Nephron progenitor cell (in vitro differentiated cells): ENCODE measurements at regions not wholly inside any gene's neighbourhood (a gene's known extent, or its start where the extent isn't known, plus 50 kb on each side); places are given as distances from the start of the nearest gene placed in this dataset.

Experiments
- DNase-seq: peaks from one replicate; pipeline ENCODE4 v3.0.0; 2021
- H3K27ac Mint-ChIP-seq: 2 replicates; pipeline ENCODE4 v1.8.0; 2021; ENCODE audit warnings: mild to moderate bottlenecking, moderate library complexity, mixed read lengths
- H3K27me3 Mint-ChIP-seq: 2 replicates; pipeline ENCODE4 v1.8.0; 2021; ENCODE audit warnings: mild to moderate bottlenecking, low read depth, mixed read lengths; ENCODE audit not compliant: poor library complexity
- H3K36me3 Mint-ChIP-seq: 2 replicates; pipeline ENCODE4 v1.8.0; 2021; ENCODE audit warnings: low read depth, mixed read lengths
- H3K4me1 Mint-ChIP-seq: 2 replicates; pipeline ENCODE4 v1.8.0; 2021; ENCODE audit warnings: mixed read lengths
- H3K4me3 Mint-ChIP-seq: 2 replicates; pipeline ENCODE4 v1.8.0; 2021; ENCODE audit warnings: mild to moderate bottlenecking, moderate library complexity, mixed read lengths
- H3K9me3 Mint-ChIP-seq: 2 replicates; pipeline ENCODE4 v1.8.0; 2021; ENCODE audit warnings: mild to moderate bottlenecking, moderate library complexity, mixed read lengths
- TF ChIP-seq, protein P1 (sequence below): fragments of 200-600 bp; sonication (generic); IDR thresholded peaks from 2 replicates; pipeline ENCODE4 v1.5.0; 2021; ENCODE audit warnings: antibody characterized with exemption

DNA sequence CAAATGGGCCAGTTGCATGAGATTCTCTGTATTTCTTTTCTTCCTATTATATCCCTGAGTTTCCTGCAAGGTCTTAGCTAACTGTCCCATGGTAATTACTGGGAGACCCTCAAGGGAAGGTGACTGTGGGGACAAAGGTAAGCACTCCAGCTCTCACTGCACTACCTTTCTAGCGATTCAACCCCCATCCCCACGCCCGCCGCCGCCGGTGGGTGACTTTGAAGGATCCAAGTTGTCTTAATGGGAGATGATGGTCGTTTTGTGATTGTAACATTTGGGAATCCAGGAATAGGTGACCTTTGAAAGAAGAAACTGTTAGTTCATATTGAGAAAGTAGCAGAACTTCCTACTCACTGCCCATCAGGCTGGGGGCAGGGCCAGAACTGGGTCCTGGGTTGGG, 265.5 kb downstream of the LRFN2 start:
- no peaks in the 10 kb centered on the region for H3K36me3 Mint-ChIP-seq
- peaks cover 43% of the 10 kb centered on the region for H3K27me3 Mint-ChIP-seq
- no peak overlapping the region for H3K27ac Mint-ChIP-seq
- H3K4me1 Mint-ChIP-seq, result peaks cover 31% of the 10 kb centered on the region
- H3K9me3 Mint-ChIP-seq, result peaks cover 4% of the 10 kb centered on the region
- TF ChIP-seq, protein P1, sequence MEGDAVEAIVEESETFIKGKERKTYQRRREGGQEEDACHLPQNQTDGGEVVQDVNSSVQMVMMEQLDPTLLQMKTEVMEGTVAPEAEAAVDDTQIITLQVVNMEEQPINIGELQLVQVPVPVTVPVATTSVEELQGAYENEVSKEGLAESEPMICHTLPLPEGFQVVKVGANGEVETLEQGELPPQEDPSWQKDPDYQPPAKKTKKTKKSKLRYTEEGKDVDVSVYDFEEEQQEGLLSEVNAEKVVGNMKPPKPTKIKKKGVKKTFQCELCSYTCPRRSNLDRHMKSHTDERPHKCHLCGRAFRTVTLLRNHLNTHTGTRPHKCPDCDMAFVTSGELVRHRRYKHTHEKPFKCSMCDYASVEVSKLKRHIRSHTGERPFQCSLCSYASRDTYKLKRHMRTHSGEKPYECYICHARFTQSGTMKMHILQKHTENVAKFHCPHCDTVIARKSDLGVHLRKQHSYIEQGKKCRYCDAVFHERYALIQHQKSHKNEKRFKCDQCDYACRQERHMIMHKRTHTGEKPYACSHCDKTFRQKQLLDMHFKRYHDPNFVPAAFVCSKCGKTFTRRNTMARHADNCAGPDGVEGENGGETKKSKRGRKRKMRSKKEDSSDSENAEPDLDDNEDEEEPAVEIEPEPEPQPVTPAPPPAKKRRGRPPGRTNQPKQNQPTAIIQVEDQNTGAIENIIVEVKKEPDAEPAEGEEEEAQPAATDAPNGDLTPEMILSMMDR, result no peak
- H3K4me3 Mint-ChIP-seq, result no peak overlapping the region
- DNase-seq, result no peak

DNA sequence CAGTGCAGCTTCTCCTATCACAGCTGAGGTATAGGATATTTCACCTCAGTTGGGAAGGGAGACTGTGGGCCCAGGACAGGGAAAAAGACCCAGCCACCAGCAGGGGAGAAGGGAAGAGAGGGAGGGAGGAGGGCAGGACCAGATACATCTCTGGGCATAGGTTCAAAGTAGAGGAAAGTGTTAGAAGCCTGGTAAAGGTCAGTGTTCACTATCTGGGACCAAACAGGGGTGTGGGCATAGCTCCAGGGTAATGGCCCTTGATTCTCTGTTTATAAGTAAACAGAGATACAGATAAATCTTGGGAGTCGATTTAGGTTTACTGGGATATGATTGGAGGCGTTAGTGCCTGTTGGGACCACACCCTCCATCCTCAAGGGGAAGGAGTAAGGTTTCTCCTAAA, 266.2 kb downstream of the LRFN2 start:
- TF ChIP-seq, protein P1, result no peak
- no peak for DNase-seq
- no peak overlapping the region for H3K27ac Mint-ChIP-seq
- H3K4me1 Mint-ChIP-seq, result peaks cover 28% of the 10 kb centered on the region
- H3K4me3 Mint-ChIP-seq, result no peak overlapping the region
- peaks cover 4% of the 10 kb centered on the region for H3K9me3 Mint-ChIP-seq
- H3K27me3 Mint-ChIP-seq, result peaks cover 41% of the 10 kb centered on the region
- no peaks in the 10 kb centered on the region for H3K36me3 Mint-ChIP-seq

DNA sequence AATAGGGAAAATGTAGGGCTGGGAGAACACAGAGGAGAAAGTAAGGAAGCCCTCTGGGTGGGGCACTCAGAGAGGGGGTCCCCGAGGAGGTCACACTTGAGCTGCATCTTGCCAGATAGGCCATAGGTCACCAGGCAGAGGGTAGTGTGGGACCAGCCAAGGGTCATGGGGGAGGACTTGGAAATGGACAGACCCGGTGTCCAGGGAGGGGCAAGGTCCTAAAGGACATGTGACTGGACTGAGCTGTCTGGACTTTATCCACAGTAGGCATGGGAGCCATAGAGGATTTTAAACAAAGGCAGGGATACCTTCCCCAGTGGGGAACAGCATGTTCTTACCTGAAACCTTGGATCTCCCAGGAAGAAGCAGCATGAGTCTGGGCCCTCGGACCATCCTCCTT, 266.7 kb downstream of the LRFN2 start:
- H3K36me3 Mint-ChIP-seq, result no peaks in the 10 kb centered on the region
- no peak overlapping the region for H3K4me3 Mint-ChIP-seq
- H3K4me1 Mint-ChIP-seq, result peaks cover 28% of the 10 kb centered on the region
- H3K27me3 Mint-ChIP-seq, result peaks cover 46% of the 10 kb centered on the region
- no peak for DNase-seq
- peaks cover 4% of the 10 kb centered on the region for H3K9me3 Mint-ChIP-seq
- TF ChIP-seq, protein P1, result no peak
- H3K27ac Mint-ChIP-seq, result no peak overlapping the region

GRCh38 chr6:40319124-40319523, 268.0 kb downstream of the LRFN2 start:
- peaks cover 19% of the 10 kb centered on the region for H3K4me1 Mint-ChIP-seq
- no peak overlapping the region for H3K27ac Mint-ChIP-seq
- H3K36me3 Mint-ChIP-seq, result no peaks in the 10 kb centered on the region
- peaks cover 4% of the 10 kb centered on the region for H3K9me3 Mint-ChIP-seq
- H3K27me3 Mint-ChIP-seq, result peaks cover 44% of the 10 kb centered on the region
- TF ChIP-seq, protein P1, result no peak
- no peak overlapping the region for H3K4me3 Mint-ChIP-seq
- DNase-seq, result no peak

DNA sequence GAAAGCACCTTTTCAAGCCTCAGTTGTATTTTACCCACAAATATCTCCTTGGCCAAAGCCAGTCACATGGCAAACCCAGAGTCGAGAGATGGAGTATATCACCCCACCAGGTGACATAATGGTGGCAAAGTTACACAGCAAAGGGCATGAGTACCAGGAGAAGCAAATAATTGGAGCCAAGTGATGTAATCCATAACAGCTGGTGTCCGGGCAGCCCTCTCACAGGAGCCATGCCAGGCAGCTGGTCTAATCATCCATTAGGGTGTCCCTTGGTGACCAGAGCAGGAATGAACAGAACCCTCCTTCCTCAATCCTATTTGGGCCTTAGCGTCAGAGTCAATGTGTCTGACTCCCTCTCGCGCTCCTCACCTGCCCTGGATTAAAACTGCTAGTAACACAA, 272.1 kb downstream of the LRFN2 start:
- DNase-seq, result no peak
- Mint-ChIP-seq H3K36me3 (no peaks in the 10 kb centered on the region), H3K27me3 (peaks cover 37% of the 10 kb centered on the region), H3K4me3 (no peak overlapping the region), H3K9me3 (peaks cover 4% of the 10 kb centered on the region), H3K27ac (no peak overlapping the region), H3K4me1 (no peaks in the 10 kb centered on the region)
- TF ChIP-seq, protein P1, result no peak

DNA sequence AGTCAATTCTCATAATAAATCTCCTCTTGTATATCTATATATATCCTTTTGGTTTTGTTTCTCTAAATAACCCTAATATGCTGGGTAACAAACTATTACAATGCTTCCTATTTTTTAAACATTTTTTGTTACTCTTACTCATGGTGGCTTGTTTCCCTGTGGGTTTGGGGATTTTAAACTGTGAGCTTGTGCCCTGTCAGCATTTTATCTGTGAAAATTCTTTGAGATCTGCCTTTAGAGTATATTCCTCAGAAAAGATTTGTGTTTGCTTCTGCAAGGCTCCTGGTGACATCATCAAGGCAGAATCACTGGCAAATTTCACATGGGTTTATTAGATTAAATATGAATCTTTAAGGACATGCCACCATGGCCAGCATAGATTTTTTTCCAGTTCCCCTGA, 273.6 kb downstream of the LRFN2 start:
- no peak for DNase-seq
- Mint-ChIP-seq H3K36me3 (no peaks in the 10 kb centered on the region), H3K9me3 (peaks cover 2% of the 10 kb centered on the region), H3K27me3 (peaks cover 32% of the 10 kb centered on the region), H3K4me3 (no peak overlapping the region), H3K4me1 (peaks cover 2% of the 10 kb centered on the region), H3K27ac (no peak overlapping the region)
- TF ChIP-seq, protein P1, result no peak
